NCI-H128 (cell line): ENCODE measurements at regions not wholly inside any gene's neighbourhood (a gene's known extent, or its start where the extent isn't known, plus 50 kb on each side); places are given as distances from the start of the nearest gene placed in this dataset.

Experiments
- DNase-seq: peaks from one replicate; lab custom pipeline; 2025; ENCODE audit not compliant: unreplicated experiment; lab: John Stamatoyannopoulos, UW

- no peak for DNase-seq
Observed at GRCh38 chr18:76203552-76203951, 291.5 kb downstream of the ZNF516 start.

GRCh38 chr18:76202322-76202721 lies 292.7 kb downstream of the ZNF516 start:
- no peak for DNase-seq

- DNase-seq: no peak
Observed at GRCh38 chr18:76195601-76196000, 299.4 kb downstream of the ZNF516 start.

GRCh38 chr18:76188097-76188496 lies 306.9 kb downstream of the ZNF516 start:
- no peak for DNase-seq

- no peak for DNase-seq
Observed at GRCh38 chr18:76179257-76179656, 315.8 kb downstream of the ZNF516 start.

- DNase-seq: no peak
Observed at GRCh38 chr18:76177160-76177559, 317.9 kb downstream of the ZNF516 start.

- DNase-seq: no peak
Observed at GRCh38 chr18:76174451-76174850, 320.6 kb downstream of the ZNF516 start.

- no peak for DNase-seq
Observed at GRCh38 chr18:76169733-76170132, 325.3 kb downstream of the ZNF516 start.

GRCh38 chr18:76167845-76168621 lies 327.0 kb downstream of the ZNF516 start:
- no peak for DNase-seq

GRCh38 chr18:76167410-76167809 lies 327.6 kb downstream of the ZNF516 start:
- no peak for DNase-seq

- DNase-seq: no peak
Observed at GRCh38 chr18:76162886-76163285, 332.2 kb downstream of the ZNF516 start.

- DNase-seq: no peak
Observed at GRCh38 chr18:76161983-76162382, 333.1 kb downstream of the ZNF516 start.

- DNase-seq: no peak
Observed at GRCh38 chr18:76153691-76154090, 341.4 kb downstream of the ZNF516 start.

- no peak for DNase-seq
Observed at GRCh38 chr18:76149734-76150133, 345.3 kb downstream of the ZNF516 start.

GRCh38 chr18:76149284-76149683 lies 345.8 kb downstream of the ZNF516 start:
- DNase-seq: no peak

GRCh38 chr18:76145521-76146376 lies 349.3 kb downstream of the ZNF516 start:
- DNase-seq: no peak

- no peak for DNase-seq
Observed at GRCh38 chr18:76144844-76145243, 350.2 kb downstream of the ZNF516 start.

GRCh38 chr18:76142611-76143010 lies 352.4 kb downstream of the ZNF516 start:
- no peak for DNase-seq

GRCh38 chr18:76139844-76140243 lies 355.2 kb downstream of the ZNF516 start:
- DNase-seq: no peak

- DNase-seq: no peak
Observed at GRCh38 chr18:76137216-76137615, 357.8 kb downstream of the ZNF516 start.

- no peak for DNase-seq
Observed at GRCh38 chr18:76136701-76137100, 358.3 kb downstream of the ZNF516 start.

GRCh38 chr18:76134628-76135027 lies 360.4 kb downstream of the ZNF516 start:
- no peak for DNase-seq
